Endothelial cell of umbilical vein (primary cell): ENCODE measurements at regions not wholly inside any gene's neighbourhood (a gene's known extent, or its start where the extent isn't known, plus 50 kb on each side); places are given as distances from the start of the nearest gene placed in this dataset.

ENCODE experiments used
- BruUV-seq: library from RNA; stranded (reverse); fragments of 400-500 nt; replicated peaks from 2 replicates; lab custom pipeline; 2021; lab: Mats Ljungman, UMichigan
- CTCF ChIA-PET: fragments of 300-600, 350-600 bp; sonication (Branson Sonifier 250); formaldehyde crosslinking; loops from one replicate; lab custom pipeline; 2021; ENCODE audit warnings: antibody characterized with exemption, inconsistent platforms; lab: Charles Lee
- POLR2A ChIA-PET: fragments of 300-600, 350-600 bp; sonication (Branson Sonifier 250); formaldehyde crosslinking; loops from one replicate; lab custom pipeline; 2021; ENCODE audit warnings: antibody characterized with exemption, inconsistent platforms; lab: Charles Lee
- DNase-seq: peaks from one replicate; pipeline ENCODE4 v3.0.0-alpha.2; 2011; ENCODE audit warnings: low read depth, low spot score
- FAIRE-seq: peaks from 2 replicates; lab custom pipeline; 2011; peaks lifted over from hg19 to GRCh38; lab: Jason Lieb, UNC
- H2AFZ ChIP-seq: 2 replicates; pipeline ENCODE4 v1.6.0; 2012; ENCODE audit warnings: low read depth, low read length, control low read depth, inconsistent platforms
- H3K27ac ChIP-seq: 2 replicates; pipeline ENCODE4 v1.5.1; 2011; ENCODE audit warnings: low read depth, mild to moderate bottlenecking, control low read depth, low read length, moderate library complexity; ENCODE audit not compliant: insufficient read depth
- H3K27me3 ChIP-seq, 2 experiments: 2 replicates each; pipeline versions ENCODE4 v1.6.0 to v1.6.1; 2011; ENCODE audit warnings: low read length in 2 of 2, mixed read lengths in 1 of 2; ENCODE audit not compliant: control insufficient read depth in 2 of 2, insufficient read depth in 2 of 2
- H3K36me3 ChIP-seq, 2 experiments: 2 replicates in 1 of 2; 3 replicates in 1 of 2; pipeline ENCODE4 v1.5.1; 2011; ENCODE audit warnings: low read length in 2 of 2, mild to moderate bottlenecking in 1 of 2, moderate library complexity in 1 of 2; ENCODE audit not compliant: control insufficient read depth in 2 of 2, insufficient read depth in 2 of 2; ENCODE audit errors: extremely low read depth in 1 of 2
- H3K4me1 ChIP-seq: 3 replicates; pipeline ENCODE4 v1.5.1; 2011; ENCODE audit warnings: mild to moderate bottlenecking, low read length; ENCODE audit not compliant: control insufficient read depth, insufficient read depth; ENCODE audit errors: extremely low read depth
- H3K4me2 ChIP-seq: 2 replicates; pipeline ENCODE4 v1.6.1; 2011; ENCODE audit warnings: low read length, control low read depth, mixed read lengths; ENCODE audit not compliant: insufficient read depth
- H3K4me3 ChIP-seq, 3 experiments: fragments of 200-600 bp in 1 of 3; sonication (generic), shearing (Covaris generic) in 1 of 3; replicated peaks in 1 of 3; 2 replicates each; pipeline ENCODE4 v1.5.1; 2011 to 2016; ENCODE audit warnings: control low read depth in 3 of 3, low read length in 3 of 3, mild to moderate bottlenecking in 2 of 3, inconsistent platforms in 1 of 3, low read depth in 1 of 3, moderate library complexity in 1 of 3; ENCODE audit not compliant: insufficient read depth in 1 of 3
- H3K79me2 ChIP-seq: 2 replicates; pipeline ENCODE4 v1.6.0; 2012; ENCODE audit warnings: low read length, inconsistent platforms; ENCODE audit not compliant: control insufficient read depth, insufficient read depth
- H3K9ac ChIP-seq: replicated peaks from 2 replicates; pipeline ENCODE3; 2011; ENCODE audit warnings: low read length, control low read depth; ENCODE audit not compliant: insufficient read depth; ENCODE audit errors: extremely low read depth
- H3K9me1 ChIP-seq: replicated peaks from 3 replicates; pipeline ENCODE4 v1.6.0; 2011; ENCODE audit warnings: mild to moderate bottlenecking, low read length; ENCODE audit not compliant: control insufficient read depth, insufficient read depth; ENCODE audit errors: extremely low read depth
- H3K9me3 ChIP-seq: replicated peaks from 2 replicates; pipeline ENCODE4 v1.5.1; 2012; ENCODE audit warnings: low read length, inconsistent platforms; ENCODE audit not compliant: control insufficient read depth, insufficient read depth
- H4K20me1 ChIP-seq: replicated peaks from 2 replicates; pipeline ENCODE3; 2011; ENCODE audit warnings: mild to moderate bottlenecking, low read length; ENCODE audit not compliant: control insufficient read depth, insufficient read depth; ENCODE audit errors: extremely low read depth
- EZH2 ChIP-seq: IDR thresholded peaks from 2 replicates; pipeline ENCODE4 v1.6.1; 2012; ENCODE audit warnings: borderline replicate concordance, low read depth, mild to moderate bottlenecking, moderate library complexity, low read length, inconsistent platforms; ENCODE audit not compliant: severe bottlenecking
- FOS ChIP-seq: IDR thresholded peaks from 2 replicates; pipeline ENCODE4 v1.6.1; 2011; ENCODE audit warnings: mild to moderate bottlenecking, low read length, moderate library complexity, borderline replicate concordance; ENCODE audit not compliant: insufficient read depth
- GATA2 ChIP-seq: IDR thresholded peaks from 2 replicates; pipeline ENCODE4 v1.7.0; 2011; ENCODE audit warnings: low read depth, mild to moderate bottlenecking, moderate library complexity, mixed read lengths, low read length; ENCODE audit not compliant: insufficient read length, insufficient read depth
- JUN ChIP-seq: IDR thresholded peaks from 2 replicates; pipeline ENCODE4 v1.6.1; 2011; ENCODE audit warnings: borderline replicate concordance, low read depth; ENCODE audit not compliant: insufficient read length, insufficient read depth
- MAX ChIP-seq: IDR thresholded peaks from 2 replicates; pipeline ENCODE4 v1.6.1; 2011; ENCODE audit not compliant: insufficient read depth, insufficient read length
- MYC ChIP-seq: IDR thresholded peaks from one replicate; pipeline ENCODE4 v1.6.1; 2011; ENCODE audit warnings: mild to moderate bottlenecking, low read depth, low read length
- POLR2A ChIP-seq: IDR thresholded peaks from 2 replicates; pipeline ENCODE4 v1.6.1; 2012; ENCODE audit warnings: low read depth, mild to moderate bottlenecking, control low read depth, low read length
- POLR2AphosphoS5 ChIP-seq: IDR thresholded peaks from 2 replicates; pipeline ENCODE4 v1.6.1; 2012; ENCODE audit warnings: low read depth, mild to moderate bottlenecking, control low read depth, low read length, moderate library complexity; ENCODE audit not compliant: insufficient read depth
- dilution Hi-C: fragments of 300-500 bp; cut with MboI; formaldehyde crosslinking; loops from one replicate; pipeline ENCODE4 v1.15.0; 2019; ENCODE audit warnings: low sequenced_read_pairs; ENCODE audit not compliant: extremely low pct_ligation_motif_present
- intact Hi-C: fragments of 100-400 bp; cut with micrococcal nuclease; formaldehyde crosslinking; loops from one replicate; pipeline ENCODE4 v1.10.0; 2022
- TF ChIP-seq, protein P1 (sequence below), 2 donors: IDR thresholded peaks; 1 replicate in 1 of 2; 2 replicates in 1 of 2; pipeline ENCODE4 v1.5.1; 2011; ENCODE audit warnings: low read length in 2 of 2, mild to moderate bottlenecking in 2 of 2, moderate library complexity in 2 of 2, control low read depth in 1 of 2, inconsistent platforms in 1 of 2, low read depth in 1 of 2; ENCODE audit not compliant: insufficient read depth in 1 of 2; ENCODE audit errors: extremely low read depth in 1 of 2

GRCh38 chr3:117801912-117802239 is 1092.3 kb downstream of the TUSC7 start:
- intact Hi-C loops (no loop called here), dilution Hi-C loops (no loop called here)
- BruUV-seq, result no TSS peak
- DNase-seq (no peak), FAIRE-seq (no peak)
- TF ChIP-seq POLR2AphosphoS5 (no peak), EZH2 (no peak), POLR2A (no peak), FOS (no peak), MAX (no peak), JUN (no peak), MYC (no peak), GATA2 (no peak)
- TF ChIP-seq, protein P1, sequence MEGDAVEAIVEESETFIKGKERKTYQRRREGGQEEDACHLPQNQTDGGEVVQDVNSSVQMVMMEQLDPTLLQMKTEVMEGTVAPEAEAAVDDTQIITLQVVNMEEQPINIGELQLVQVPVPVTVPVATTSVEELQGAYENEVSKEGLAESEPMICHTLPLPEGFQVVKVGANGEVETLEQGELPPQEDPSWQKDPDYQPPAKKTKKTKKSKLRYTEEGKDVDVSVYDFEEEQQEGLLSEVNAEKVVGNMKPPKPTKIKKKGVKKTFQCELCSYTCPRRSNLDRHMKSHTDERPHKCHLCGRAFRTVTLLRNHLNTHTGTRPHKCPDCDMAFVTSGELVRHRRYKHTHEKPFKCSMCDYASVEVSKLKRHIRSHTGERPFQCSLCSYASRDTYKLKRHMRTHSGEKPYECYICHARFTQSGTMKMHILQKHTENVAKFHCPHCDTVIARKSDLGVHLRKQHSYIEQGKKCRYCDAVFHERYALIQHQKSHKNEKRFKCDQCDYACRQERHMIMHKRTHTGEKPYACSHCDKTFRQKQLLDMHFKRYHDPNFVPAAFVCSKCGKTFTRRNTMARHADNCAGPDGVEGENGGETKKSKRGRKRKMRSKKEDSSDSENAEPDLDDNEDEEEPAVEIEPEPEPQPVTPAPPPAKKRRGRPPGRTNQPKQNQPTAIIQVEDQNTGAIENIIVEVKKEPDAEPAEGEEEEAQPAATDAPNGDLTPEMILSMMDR (IDR thresholded peaks at IDR 0.05; ENCODE audit: extremely low read depth in 1 of 2, insufficient read depth in 1 of 2, low read depth in 1 of 2, low read length in 2 of 2), result no peak
- no peaks in the 10 kb centered on the region for H3K4me1 ChIP-seq
- H3K27me3 ChIP-seq, result no peaks in the 10 kb centered on the region
- H4K20me1 ChIP-seq, result no peaks in the 10 kb centered on the region
- H2AFZ ChIP-seq, result no peak overlapping the region
- H3K4me3 ChIP-seq, result no peak overlapping the region
- H3K79me2 ChIP-seq, result no peaks in the 10 kb centered on the region
- no peak overlapping the region for H3K27ac ChIP-seq
- POLR2A ChIA-PET, result no interaction called here
- H3K9ac ChIP-seq, result no peak overlapping the region
- CTCF ChIA-PET, result no interaction called here
- no peaks in the 10 kb centered on the region for H3K9me3 ChIP-seq
- no peaks in the 10 kb centered on the region for H3K9me1 ChIP-seq
- no peaks in the 10 kb centered on the region for H3K36me3 ChIP-seq
- H3K4me2 ChIP-seq, result no peak overlapping the region
